GM18519 (cell line): ENCODE measurements at regions not wholly inside any gene's neighbourhood (a gene's known extent, or its start where the extent isn't known, plus 50 kb on each side); places are given as distances from the start of the nearest gene placed in this dataset.

Experiments
- ATAC-seq: cut with Tn5 transposase; IDR thresholded peaks from one replicate; pipeline ENCODE4 v1.9.1; 2021; ENCODE audit warnings: mild to moderate bottlenecking, moderate library complexity; ENCODE audit not compliant: unreplicated experiment, low FRiP score

- ATAC-seq = no peak
Observed at GRCh38 chr4:122300776-122301175, 78.0 kb upstream of the ADAD1 start.

DNA sequence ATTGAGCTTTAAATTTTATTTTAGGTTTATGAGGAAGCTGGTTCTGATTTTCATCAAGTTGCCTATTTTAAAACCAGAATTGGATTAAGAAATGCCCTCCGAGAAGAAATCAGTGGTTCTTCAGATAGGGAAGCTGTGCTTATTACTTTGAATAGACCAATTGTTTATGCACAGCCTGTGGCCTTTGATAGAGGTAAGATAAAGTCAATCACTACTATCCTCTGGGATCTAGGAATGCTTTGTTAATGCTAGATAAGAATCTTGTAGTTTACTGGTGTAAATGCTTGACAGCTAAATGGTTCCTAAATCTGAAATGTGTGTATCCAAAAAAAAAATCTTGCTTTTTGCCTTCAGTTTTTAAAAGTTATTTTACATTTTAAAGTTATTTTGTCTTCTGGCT, 73.0 kb upstream of the ADAD1 start:
- ATAC-seq = no peak

- no peak for ATAC-seq
Observed at GRCh38 chr4:122309988-122310626, 68.7 kb upstream of the ADAD1 start.

- no peak for ATAC-seq
Observed at GRCh38 chr4:122313006-122313646, 65.7 kb upstream of the ADAD1 start.

- ATAC-seq = no peak
Observed at GRCh38 chr4:122326908-122327307, 51.9 kb upstream of the ADAD1 start.

DNA sequence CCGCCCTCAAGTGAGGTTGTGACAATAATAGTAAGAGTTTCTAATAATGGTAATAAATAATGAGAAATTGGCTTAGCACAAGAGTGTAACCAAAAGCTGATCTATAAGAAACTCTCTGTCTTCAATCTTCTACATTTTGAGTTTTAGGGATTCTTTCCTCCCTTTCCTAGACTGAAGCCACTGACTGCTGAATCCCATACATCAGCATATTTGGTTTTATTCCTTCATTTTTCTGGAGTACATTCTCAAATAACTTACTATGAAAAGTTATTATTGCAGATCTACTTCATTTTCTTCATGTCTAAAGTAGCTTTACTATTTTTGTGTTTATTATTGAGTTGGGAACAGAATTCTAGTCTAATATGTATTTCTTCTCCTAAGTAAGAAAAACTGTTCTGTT, 49.9 kb upstream of the ADAD1 start:
- no peak for ATAC-seq
